GM08714 (cell line): ENCODE measurements at regions not wholly inside any gene's neighbourhood (a gene's known extent, or its start where the extent isn't known, plus 50 kb on each side); places are given as distances from the start of the nearest gene placed in this dataset.

Experiments used
- H3K4me3 ChIP-seq: fragments of 200-500 bp; sonication (Bioruptor generic); 2 replicates; pipeline ENCODE4 v1.5.1; 2014; ENCODE audit warnings: mild to moderate bottlenecking, low read length, inconsistent platforms
- ZNF274 ChIP-seq: IDR thresholded peaks from 2 replicates; pipeline ENCODE4 v1.6.1; 2012; ENCODE audit warnings: mild to moderate bottlenecking, low read depth, low read length

- no peak overlapping the region for H3K4me3 ChIP-seq
- TF ChIP-seq ZNF274 = no peak
These were observed 592.4 kb upstream of the DAB2 start for GRCh38 chr5:40017135-40017534.

- no peak for TF ChIP-seq ZNF274
- no peak overlapping the region for H3K4me3 ChIP-seq
These were observed 585.7 kb upstream of the DAB2 start for GRCh38 chr5:40010436-40010835.

GRCh38 chr5:40006260-40006659, 581.5 kb upstream of the DAB2 start:
- no peak overlapping the region for H3K4me3 ChIP-seq
- no peak for TF ChIP-seq ZNF274

- TF ChIP-seq ZNF274 = no peak
These were observed 577.0 kb upstream of the DAB2 start for GRCh38 chr5:40001796-40002195.

GRCh38 chr5:39998518-39998917, 573.7 kb upstream of the DAB2 start:
- no peak for TF ChIP-seq ZNF274
- H3K4me3 ChIP-seq = no peak overlapping the region

More at GRCh38 chr5:40001796-40002195, 577.0 kb upstream of the DAB2 start:
- H3K4me3 ChIP-seq = no peak overlapping the region

- H3K4me3 ChIP-seq = no peak overlapping the region
- TF ChIP-seq ZNF274 = no peak
These were observed 571.2 kb upstream of the DAB2 start for GRCh38 chr5:39995990-39996389.

- TF ChIP-seq ZNF274 = no peak
- no peak overlapping the region for H3K4me3 ChIP-seq
These were observed 567.9 kb upstream of the DAB2 start for GRCh38 chr5:39992617-39993202.

- no peak for TF ChIP-seq ZNF274
- H3K4me3 ChIP-seq = no peak overlapping the region
These were observed 561.8 kb upstream of the DAB2 start for GRCh38 chr5:39986614-39987013.

GRCh38 chr5:39980056-39980455, 555.3 kb upstream of the DAB2 start:
- no peak for TF ChIP-seq ZNF274
- H3K4me3 ChIP-seq = no peak overlapping the region

GRCh38 chr5:39977066-39977655, 552.4 kb upstream of the DAB2 start:
- no peak for TF ChIP-seq ZNF274
- no peak overlapping the region for H3K4me3 ChIP-seq

GRCh38 chr5:39970117-39970798, 545.5 kb upstream of the DAB2 start:
- TF ChIP-seq ZNF274 = no peak
- no peak overlapping the region for H3K4me3 ChIP-seq

- H3K4me3 ChIP-seq = no peak overlapping the region
- no peak for TF ChIP-seq ZNF274
These were observed 543.6 kb upstream of the DAB2 start for GRCh38 chr5:39968381-39968780.

GRCh38 chr5:39955156-39955555, 530.4 kb upstream of the DAB2 start:
- TF ChIP-seq ZNF274 = no peak
- no peak overlapping the region for H3K4me3 ChIP-seq

GRCh38 chr5:39951070-39951469, 526.3 kb upstream of the DAB2 start:
- TF ChIP-seq ZNF274 = no peak
- H3K4me3 ChIP-seq = no peak overlapping the region

- TF ChIP-seq ZNF274 = no peak
- no peak overlapping the region for H3K4me3 ChIP-seq
These were observed 524.2 kb upstream of the DAB2 start for GRCh38 chr5:39948867-39949468.
